Lung microvascular endothelial cell (primary cell): ENCODE measurements at regions not wholly inside any gene's neighbourhood (a gene's known extent, or its start where the extent isn't known, plus 50 kb on each side); places are given as distances from the start of the nearest gene placed in this dataset.

ENCODE experiments used
- DNase-seq, 2 donors: peaks; one replicate each; pipeline versions ENCODE4 v3.0.0 to v3.0.0-alpha.2; 2010; ENCODE audit warnings: low read depth in 2 of 2

DNA sequence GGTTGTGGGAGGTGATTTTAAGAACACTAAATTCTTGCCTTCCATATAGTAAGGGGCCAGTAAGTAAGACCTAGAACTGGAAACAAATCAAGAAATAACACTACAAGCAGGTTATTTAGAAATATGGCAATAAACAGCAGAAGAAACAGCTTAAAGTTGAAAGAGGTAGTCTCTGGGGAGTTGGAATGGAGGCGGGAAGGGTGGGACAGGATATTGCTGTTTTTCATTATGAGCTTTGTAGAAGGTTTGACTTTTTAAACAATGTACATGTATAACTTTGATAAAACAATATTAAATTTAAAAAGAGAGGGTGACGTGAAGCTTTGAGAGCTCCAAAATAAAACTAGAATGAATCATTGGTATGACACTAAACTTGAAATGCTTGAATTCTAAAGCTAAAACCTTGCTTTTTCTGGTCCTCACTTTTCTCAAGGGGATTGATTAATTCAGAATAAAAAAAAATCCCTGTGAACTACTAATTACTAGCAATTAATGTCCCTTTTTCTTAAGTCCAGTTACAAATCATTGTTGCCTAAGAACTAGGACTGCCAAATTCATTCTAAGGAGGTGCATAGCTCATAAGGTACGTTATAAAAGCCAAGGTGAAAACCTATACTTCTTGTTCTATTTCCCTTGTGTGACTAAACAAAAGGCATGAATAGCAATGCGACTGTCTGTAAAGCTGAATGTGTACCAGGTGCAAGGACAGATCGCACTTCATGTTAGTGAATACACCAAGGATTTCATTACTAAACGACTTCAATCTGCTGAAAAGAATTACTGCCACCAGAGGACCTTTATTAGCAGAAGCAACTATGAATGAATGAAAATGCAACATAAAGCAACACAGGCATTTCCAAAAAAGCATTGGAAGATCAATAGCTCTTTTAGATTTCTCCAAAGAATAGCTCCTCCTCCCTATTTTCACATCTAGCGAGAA lies 177.5 kb downstream of the RBM43 start:
- DNase-seq: no peak

DNA sequence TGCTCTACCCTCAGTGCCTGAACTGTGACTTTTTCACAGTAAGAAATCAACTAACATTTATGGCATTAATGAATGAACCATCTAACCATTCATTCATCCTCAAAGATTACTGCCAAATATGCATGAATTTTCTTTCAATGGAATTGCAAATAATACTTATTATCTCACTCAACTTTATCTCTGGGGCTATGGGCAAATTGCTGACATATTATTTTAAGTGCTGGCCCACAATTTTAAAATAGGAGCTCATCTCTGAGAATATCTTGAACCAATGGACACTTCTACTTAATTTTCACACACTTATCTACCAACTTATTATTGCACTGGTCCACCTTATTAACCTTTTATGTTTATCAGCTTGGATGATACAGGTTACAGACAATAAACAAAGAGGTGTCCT lies 182.8 kb downstream of the RBM43 start:
- no peak for DNase-seq

DNA sequence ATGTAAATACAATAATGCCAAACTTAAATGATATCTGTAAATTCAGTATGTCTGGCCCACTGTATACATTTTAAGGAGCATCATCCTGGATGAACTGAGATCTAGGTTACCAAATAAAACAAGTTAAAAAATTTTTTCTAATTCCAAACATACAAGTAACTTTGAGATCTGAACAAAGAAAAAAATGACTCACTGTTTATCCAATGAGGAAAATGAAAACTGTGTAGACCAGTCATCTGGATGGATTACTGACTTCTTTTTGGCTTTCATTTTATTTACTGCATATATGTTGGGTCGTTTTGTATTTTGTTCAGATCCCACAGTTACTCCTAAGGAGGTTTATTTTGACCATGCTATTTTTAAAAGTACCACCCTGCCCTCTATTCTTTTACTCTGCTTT lies 189.8 kb downstream of the RBM43 start:
- no peak for DNase-seq

DNA sequence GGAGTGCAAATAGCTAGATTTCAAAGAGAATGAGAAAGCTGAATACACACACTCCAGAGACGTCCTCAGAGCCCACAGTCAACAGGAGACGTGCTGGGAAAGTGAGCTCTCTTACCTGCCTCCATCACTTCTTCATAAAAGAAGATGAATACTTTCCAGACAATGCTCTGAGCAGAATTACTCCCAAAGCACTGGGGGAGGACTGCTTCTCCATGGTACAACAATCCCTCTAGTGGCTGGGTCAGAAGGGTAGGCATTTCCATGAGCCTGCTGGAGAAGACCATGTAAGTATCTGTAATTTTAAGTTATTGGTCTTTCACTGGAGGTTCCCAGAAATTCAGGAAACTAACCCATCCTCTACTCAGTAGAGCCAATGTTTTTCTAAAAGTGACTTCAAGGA lies 190.3 kb downstream of the RBM43 start:
- peak in 1 of 2 donors; percentile 15 for DNase-seq

DNA sequence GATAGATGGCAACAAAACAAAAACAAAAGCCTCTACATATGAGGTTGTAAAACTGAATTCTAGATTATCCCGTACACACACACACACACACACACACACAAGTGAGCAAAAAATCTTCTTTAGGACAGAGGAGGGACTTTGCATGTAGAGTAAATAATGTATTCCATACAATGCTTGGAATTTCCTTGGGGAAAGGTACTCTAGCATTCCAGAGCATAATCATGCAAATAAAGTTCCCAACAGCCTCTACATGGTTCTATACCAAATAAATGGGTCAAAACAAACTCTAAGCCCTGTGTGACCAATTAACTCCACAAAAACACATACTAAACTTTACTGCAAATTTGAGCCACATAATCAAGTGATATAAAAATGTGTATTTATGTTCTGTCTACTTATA lies 191.4 kb downstream of the RBM43 start:
- no peak for DNase-seq

DNA sequence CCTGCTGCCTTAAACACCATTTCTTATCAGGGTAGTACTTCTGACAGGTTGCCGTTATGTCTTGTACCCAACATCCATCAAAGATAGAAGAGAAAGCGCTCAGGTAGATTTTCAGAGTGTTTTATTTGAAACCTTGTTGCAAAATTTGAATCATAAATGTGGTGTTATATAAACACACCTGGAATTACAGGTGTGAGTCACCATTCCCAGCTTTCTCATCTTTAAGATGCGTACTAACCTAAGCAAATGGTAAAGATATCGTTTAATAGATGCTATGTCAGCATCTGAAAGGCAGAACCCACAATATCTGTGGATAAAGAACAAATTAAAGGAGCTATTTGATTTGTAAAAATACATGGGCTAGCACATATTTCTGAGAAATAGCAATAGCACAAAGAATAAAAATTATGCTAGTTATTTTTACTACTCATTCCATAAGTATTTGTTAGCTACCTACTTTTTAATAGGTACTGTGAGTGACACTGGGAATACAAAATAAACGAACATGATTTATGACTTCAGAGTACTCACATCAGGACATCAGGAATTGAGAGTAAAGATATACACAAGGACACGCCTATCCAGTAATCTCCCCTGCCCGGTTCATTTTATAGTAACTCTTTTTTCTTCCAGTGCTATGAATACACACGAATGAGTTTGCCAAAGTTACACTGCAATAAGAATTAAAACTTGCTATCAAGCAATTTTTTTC lies 193.8 kb downstream of the RBM43 start:
- no peak for DNase-seq

DNA sequence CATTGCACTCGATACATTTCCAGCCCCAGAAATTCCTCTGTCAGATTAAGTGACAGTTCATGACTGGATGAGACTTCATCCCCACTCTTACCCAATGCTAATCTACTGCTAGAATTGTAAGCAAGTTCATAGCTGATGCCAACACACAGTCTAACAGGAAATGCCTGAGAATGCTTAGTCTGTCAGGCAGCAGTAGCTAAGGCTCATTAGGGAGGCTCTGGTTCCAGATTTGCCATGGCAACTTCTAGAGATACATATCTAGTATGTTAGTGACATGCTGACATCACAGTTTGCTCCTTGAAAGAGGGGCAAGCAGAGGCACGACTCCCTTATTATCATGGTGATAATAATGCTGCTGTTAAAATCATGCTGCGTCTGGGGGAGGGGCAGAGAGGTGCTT lies 198.4 kb downstream of the RBM43 start:
- peak in 1 of 2 donors; percentile 60 for DNase-seq

DNA sequence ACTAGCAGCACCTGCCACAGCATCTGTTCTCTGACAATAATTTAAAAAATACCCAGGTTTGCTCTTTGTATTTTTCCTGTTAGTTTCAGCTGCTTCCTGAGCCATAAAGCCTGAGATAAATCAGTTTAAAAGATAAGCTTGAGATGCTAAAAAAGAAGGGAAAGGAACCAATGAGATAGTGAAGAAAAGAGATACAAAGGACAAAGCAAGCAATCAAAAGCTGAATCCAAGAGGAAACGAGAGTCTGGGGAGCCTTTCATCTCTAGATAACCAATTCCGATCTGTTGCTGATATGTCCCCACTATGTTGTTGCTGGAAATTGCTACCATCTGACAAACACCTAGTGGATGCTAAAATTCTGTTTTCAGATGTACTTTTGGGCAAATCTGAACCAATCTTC lies 201.4 kb downstream of the RBM43 start:
- no peak for DNase-seq

DNA sequence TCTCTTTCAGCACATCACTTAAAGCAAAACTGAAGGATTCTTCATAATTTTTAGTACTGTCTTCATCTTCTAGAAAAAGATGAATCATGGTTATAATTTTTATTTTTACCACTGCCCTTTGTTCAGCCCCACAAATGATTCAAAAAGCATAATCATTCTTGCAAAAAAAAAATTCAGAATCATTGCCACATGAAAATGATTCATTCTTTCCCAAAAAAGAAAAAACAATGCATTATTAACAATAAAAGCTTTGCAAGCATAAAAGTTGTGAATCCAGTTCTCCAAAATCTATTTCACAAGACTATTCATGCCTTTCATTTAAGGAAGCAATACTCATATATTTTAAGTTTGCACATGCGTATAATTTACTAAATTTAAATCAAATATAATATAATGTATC lies 204.8 kb downstream of the RBM43 start:
- DNase-seq: no peak

DNA sequence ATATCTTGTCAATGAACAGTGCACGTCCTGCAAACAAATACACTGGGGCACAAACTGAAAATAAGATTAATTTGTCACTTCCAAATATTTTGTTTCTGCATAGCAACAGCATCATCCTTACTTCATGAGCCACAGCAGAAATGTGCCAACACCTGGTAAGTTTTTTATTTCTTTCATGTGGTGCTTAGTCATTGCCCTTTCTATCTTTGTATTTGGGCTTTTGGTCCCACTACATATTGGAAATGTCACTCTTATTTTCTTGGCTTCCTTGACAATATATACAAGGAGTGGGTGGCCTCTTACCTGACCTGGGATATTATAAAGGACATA lies 208.0 kb downstream of the RBM43 start:
- DNase-seq: no peak

DNA sequence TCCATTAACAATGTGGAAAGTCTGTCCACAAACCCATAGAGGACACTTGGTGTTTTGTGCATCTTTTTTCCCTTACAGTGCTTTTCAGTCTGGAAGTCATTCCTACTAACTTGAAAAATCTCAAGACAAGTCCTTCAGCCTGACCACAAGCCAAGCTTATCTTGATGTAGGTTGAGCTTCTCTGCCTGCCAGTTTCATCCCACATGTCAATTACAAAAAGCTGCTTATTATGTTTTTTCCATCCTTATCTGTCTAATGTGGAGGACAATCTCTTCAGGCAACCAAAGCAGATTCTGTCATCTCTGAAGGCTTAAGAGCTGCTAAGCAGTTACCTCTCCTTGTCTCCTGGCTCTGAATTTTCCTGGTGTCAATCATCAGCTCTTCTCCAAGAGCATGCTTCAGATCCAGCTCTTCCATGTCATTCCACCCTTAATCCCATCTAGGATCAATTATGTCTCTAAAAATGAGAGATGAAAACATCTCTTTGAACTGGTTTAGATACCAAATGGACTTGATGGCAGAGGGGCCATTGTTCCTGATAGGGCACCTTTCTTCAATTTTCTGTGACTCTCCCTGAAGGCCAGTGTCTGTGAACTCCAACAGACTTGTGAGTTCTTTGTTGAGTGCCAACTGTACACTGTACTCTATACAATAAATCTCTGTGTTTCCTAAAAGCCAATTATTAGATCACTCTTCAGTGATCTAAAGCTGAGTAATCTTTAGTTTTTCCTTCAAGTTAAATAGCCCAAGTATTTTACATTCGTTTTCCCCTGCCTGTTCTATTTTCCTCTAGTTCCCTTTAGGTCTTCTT lies 208.6 kb downstream of the RBM43 start:
- no peak for DNase-seq

DNA sequence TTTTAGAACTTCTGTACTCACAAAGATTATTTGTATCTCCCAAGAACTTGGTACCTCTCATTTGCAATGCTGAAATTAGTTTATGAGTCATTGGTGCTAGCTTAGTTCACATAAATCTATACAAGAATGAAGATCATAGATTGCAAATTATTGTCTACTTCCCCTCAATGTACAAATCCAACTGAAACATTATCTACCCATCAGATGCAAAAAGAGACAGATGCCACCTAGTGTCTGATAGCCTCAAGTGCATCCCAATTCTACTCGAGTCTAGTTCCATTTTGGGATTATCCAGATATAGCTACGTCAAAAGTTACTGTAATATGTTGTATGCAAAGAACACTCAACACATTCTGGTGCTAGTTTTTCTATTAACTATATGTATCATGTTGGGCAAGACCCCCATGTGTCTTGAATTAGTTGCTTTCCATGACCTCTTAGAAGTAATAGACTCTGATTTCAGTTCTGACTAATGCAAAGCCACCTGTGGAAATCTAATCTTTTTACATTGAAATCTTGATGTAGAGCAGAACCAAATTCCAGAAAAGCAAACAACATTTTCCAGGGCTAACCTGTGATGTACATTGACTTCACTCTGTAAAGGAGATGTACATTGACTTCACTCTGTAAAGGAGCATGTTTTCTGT lies 210.0 kb downstream of the RBM43 start:
- peak; percentile 56 to 57 for DNase-seq

DNA sequence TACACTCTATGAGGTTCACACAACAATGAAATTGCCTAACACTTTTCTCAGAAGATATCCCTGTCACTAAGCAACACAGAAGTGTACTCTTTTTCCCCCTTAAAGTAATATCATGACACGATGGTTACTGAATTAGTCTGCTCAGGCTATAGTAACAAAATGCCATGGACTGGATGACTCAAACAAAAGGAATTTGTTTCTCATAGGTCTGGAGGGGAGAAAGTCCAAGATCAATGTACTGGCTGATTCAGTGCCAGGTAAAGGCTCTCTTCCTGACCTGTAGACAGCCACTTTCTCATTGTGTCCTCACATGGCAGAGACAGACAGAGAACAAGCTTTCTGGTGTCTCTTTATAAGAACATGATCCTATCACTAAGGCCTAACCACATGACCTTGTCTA lies 211.9 kb downstream of the RBM43 start:
- peak in 1 of 2 donors; percentile 18 for DNase-seq

DNA sequence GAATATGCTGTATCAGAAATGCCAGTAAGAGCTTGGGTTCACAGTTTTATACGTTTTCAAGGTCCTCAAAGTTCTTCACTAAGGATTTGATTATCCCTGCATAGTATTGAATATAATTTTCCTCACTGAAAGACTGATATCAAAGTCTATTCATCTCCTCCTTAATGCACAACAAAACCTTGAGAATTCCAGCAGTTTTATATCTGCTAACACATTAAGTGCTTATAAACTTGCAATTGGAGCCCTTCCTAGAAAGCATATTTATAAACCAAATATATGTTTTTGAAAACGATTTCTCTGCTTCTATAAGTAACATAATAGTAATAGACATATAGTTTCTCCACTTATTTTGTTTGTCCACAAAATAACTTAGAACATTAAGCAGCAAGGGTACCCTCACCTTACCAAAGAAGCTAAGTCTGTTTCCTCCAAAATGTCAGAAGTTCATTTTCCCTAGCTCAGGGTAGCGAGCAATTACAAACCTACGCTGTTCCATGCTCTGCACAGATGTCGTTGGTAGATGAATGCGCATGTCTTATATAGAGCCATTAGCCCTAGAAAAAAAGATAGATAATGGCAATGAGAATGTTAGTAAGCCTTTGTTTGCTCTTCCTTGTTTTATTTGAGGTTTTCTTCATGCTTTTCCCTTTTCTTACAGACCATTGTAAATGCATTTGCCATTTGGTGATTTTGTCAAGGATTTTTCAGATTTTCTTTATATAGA lies 213.2 kb downstream of the RBM43 start:
- no peak for DNase-seq

DNA sequence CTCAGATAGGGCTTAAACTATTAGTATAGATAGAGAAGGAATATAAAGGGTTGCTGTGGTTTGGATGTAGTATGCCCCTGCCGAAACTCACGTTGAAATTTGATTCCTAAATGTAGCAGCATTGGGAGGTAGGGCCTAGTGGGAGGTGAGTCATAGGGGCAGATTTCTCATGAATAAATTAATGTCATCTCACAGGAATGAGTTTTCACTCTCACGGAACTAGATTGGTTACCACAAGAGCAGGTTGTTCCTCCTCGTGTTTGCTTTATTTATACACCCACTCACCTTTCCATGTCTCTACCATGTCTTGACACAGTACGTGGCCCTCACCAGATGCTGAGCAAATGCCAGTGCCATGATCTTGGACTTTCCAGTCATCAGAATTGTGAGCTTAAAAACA lies 218.2 kb downstream of the RBM43 start:
- DNase-seq: no peak

DNA sequence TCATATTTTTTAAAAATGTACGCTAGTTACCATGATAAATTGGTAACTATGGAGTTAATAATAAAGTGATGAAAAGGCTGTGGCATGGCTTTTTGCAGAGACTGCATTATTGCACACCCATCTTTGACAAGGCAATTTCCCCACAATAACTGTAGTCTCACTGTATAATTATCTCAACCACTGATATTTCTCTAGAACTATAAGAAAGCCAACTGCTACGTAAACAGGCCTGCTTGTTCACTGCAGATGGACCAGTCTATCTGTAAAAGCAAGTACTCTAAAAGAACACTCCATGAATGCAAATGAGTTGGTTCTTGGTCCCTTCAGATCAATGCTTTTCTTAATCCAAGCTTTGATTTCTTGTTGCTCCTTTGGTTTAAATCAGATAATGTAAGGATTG lies 218.7 kb downstream of the RBM43 start:
- DNase-seq: no peak

DNA sequence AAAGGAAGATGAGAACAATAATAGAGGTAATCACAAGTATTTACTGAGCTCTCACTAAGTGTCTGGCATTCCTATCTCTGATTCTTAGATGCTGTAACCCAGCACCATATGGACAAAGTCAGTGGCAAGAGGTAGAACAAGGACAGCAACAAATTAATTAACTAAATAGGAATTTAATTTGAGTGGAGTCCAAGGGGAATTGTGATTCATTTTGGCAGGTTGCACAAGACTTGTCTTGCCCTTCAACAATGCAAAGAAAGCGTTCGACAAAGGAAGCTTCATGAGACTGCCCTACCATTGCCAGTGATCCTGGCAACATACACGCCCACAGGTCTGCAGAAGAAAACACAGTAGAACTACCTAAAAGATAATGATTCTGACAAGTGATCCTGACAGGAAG lies 221.6 kb downstream of the RBM43 start:
- DNase-seq: no peak

DNA sequence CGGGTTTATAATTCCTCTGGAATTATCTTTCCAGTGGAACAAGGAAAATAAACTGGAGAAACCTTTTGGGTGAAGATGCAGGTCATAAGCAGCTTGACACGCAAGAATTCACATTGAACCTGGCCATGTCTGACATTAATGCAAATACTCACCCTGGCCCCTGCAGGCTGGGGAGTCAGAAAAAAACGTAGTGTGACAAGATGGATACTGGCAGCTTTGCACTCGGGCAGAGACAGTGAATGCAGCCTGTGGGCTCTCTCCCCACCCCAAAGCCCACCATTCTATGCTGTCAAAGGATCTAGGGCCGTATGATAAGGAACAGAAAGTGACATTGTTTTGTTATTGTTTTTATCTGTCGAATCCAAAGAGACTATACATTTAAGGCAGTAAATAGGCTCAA lies 223.1 kb downstream of the RBM43 start:
- no peak for DNase-seq

DNA sequence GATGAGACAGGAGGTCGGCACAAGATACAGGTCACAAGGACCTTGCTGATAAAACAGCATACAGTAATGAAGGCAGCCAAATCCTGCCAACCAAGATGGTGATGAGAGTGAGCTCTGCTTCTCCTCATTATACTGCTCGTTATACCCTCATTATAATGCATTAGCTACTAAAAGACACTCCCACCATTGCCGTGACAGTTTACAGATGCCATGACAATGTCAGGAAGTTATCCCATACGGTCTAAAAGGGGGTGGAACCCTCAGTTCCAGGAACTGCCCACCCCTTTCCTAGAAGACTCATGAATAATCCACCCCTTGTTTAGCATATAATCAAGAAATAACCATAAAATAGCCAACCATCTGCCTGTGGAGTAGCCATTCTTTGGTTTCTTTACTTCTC lies 224.2 kb downstream of the RBM43 start:
- no peak for DNase-seq

DNA sequence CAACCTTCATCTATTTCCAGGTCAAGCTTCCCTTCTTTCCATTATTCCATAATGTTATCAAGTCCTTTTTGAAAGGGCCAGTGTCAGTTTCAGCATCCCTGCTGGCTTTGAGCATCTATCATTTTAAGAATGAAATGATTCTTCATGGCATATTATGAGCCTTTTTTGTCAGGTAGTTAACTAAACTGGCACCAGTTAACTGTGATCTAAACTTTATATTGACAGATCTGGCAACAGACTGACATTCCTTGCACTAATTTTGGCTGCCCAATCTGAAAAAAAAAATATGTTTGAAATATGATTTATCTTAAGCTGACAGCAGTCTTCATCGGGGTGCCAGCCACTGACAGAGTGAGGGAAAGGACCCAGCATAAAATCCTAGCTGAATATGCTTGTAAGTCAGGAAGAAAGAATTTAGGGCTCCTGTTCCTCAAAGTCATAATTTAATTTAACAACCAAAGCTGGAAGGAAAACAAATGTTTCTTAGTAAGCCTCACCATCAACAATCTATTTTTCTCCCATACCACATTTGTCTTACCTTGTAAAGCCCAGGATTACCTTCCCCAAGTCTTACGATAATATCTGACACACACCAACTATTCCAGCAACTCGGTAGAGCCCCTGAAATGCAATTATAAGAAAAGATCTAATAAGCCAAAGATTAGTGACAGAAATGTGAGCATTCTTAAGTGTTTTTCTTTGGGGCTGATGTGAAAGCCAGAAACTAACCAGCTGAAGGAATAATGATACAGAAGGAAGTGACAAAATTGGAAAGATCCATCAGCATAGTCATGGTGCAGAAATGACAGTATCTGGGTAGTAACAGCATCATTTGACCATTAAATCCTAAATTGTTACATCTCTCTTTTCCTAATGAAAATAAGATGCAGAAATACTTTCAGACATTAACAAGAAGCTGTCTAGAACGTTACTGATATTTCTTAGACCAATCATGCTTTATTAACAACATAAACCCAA lies 228.1 kb downstream of the RBM43 start:
- DNase-seq: no peak
